Thyroid gland (tissue), 4 donors: ENCODE measurements at regions not wholly inside any gene's neighbourhood (a gene's known extent, or its start where the extent isn't known, plus 50 kb on each side); places are given as distances from the start of the nearest gene placed in this dataset.

ENCODE experiments used
- POLR2A ChIP-seq, 2 donors: fragments of 450-650 bp; IDR thresholded peaks; one replicate each; pipeline ENCODE4 v1.6.1; 2017; ENCODE audit warnings: antibody characterized with exemption in 2 of 2, mild to moderate bottlenecking in 2 of 2, moderate library complexity in 1 of 2
- TF ChIP-seq, protein P1 (sequence below), 6 experiments: fragments of 200-600 bp in 3 of 6; fragments of 450-650 bp in 3 of 6; sonication (generic) in 3 of 6; IDR thresholded peaks; one replicate each; pipeline ENCODE4 v1.5.1; 2016 to 2019; ENCODE audit warnings: antibody characterized with exemption in 6 of 6, mild to moderate bottlenecking in 2 of 6, inconsistent platforms in 1 of 6, moderate library complexity in 1 of 6

DNA sequence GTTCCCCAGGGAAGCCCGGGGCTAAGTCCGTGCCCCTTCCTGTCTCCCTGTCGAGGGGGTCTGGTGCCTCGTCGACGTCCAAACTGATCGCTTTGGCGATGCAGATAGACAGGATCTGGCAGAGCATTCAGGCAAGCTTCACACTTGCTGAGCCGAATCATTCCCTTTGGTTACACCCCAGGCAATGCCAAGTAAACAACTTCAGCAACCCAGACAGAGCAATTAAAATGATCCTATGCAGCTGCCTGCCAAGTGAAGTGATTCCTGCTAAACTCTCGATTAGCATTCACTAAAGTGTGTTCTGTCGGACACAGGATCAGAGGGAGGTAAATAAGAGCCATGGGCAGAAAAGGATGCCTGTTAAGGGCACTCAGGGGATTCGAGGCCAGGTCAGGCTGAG lies 108.2 kb upstream of the RAB12 start:
- TF ChIP-seq POLR2A (IDR thresholded peaks at IDR 0.05) = no peak
- TF ChIP-seq, protein P1, sequence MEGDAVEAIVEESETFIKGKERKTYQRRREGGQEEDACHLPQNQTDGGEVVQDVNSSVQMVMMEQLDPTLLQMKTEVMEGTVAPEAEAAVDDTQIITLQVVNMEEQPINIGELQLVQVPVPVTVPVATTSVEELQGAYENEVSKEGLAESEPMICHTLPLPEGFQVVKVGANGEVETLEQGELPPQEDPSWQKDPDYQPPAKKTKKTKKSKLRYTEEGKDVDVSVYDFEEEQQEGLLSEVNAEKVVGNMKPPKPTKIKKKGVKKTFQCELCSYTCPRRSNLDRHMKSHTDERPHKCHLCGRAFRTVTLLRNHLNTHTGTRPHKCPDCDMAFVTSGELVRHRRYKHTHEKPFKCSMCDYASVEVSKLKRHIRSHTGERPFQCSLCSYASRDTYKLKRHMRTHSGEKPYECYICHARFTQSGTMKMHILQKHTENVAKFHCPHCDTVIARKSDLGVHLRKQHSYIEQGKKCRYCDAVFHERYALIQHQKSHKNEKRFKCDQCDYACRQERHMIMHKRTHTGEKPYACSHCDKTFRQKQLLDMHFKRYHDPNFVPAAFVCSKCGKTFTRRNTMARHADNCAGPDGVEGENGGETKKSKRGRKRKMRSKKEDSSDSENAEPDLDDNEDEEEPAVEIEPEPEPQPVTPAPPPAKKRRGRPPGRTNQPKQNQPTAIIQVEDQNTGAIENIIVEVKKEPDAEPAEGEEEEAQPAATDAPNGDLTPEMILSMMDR (IDR thresholded peaks at IDR 0.05) = no peak
